ENCODE measurements at regions not wholly inside any gene's neighbourhood (a gene's known extent, or its start where the extent isn't known, plus 50 kb on each side); places are given as distances from the start of the nearest gene placed in this dataset.

DNA sequence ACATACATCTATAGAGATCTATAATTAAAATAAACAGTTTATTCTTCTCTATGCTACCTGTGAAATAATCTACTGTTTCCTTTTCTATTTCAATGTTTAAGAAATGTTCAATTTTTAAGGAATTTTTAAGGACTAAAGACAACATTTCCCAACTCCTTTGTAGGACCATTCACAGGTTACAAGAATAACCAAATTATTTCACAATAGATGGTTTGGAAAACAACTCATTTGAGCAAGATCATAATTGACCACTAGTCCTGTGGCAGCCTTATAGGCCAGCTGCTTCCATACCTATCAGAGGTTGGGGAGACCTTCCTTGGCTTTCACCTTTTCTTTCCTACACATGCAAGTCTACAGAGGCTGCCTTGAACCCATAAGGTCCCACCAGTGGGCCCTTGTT is 193.7 kb downstream of the TTC39B start:
- Histone ChIP-seq H3K4me3 (ENCODE audit: low read depth, low read length, poor library complexity, severe bottlenecking) (no peak overlapping the region), H4K20me1 (ENCODE audit: insufficient read depth, low read length) (no peaks in the 10 kb centered on the region), H3K4me2 (ENCODE audit: low read length) (no peak overlapping the region), H3K27ac (ENCODE audit: low read depth, low read length, poor library complexity, severe bottlenecking) (no peak overlapping the region), H2AFZ (ENCODE audit: low read length) (no peak overlapping the region), H3K9me3 (ENCODE audit: low read length) (no peaks in the 10 kb centered on the region), H3K4me1 (ENCODE audit: insufficient read depth, low read length, poor library complexity, severe bottlenecking) (no peaks in the 10 kb centered on the region), H3K79me2 (ENCODE audit: insufficient read depth, low read depth, low read length) (no peaks in the 10 kb centered on the region), H3K9me2 (ENCODE audit: insufficient read depth, low read length) (no peaks in the 10 kb centered on the region), H3K36me3 (ENCODE audit: insufficient read depth, low read length) (no peaks in the 10 kb centered on the region)
- POLR2A ChIA-PET, result interaction anchor here (0.7 kb wide), 1 partner anchor 110 kb away, joined by 3 read pairs; no protein-coding TSS in a partner anchor
- CTCF ChIA-PET (ENCODE audit: unreplicated experiment), result no interaction called here
- intact Hi-C loops (cut with micrococcal nuclease; ENCODE audit: unreplicated experiment), result no loop called here
- TF ChIP-seq, protein P1, sequence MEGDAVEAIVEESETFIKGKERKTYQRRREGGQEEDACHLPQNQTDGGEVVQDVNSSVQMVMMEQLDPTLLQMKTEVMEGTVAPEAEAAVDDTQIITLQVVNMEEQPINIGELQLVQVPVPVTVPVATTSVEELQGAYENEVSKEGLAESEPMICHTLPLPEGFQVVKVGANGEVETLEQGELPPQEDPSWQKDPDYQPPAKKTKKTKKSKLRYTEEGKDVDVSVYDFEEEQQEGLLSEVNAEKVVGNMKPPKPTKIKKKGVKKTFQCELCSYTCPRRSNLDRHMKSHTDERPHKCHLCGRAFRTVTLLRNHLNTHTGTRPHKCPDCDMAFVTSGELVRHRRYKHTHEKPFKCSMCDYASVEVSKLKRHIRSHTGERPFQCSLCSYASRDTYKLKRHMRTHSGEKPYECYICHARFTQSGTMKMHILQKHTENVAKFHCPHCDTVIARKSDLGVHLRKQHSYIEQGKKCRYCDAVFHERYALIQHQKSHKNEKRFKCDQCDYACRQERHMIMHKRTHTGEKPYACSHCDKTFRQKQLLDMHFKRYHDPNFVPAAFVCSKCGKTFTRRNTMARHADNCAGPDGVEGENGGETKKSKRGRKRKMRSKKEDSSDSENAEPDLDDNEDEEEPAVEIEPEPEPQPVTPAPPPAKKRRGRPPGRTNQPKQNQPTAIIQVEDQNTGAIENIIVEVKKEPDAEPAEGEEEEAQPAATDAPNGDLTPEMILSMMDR (conservative IDR thresholded peaks at IDR 0.05; ENCODE audit: low read length), result no peak
- no peak for TF ChIP-seq EZH2phosphoT487 (IDR thresholded peaks at IDR 0.05; ENCODE audit: borderline replicate concordance, low read depth, low read length)
- no TSS peak for BruUV-seq (replicated peaks)
- no peak for DNase-seq (ENCODE audit: low spot score)

DNA sequence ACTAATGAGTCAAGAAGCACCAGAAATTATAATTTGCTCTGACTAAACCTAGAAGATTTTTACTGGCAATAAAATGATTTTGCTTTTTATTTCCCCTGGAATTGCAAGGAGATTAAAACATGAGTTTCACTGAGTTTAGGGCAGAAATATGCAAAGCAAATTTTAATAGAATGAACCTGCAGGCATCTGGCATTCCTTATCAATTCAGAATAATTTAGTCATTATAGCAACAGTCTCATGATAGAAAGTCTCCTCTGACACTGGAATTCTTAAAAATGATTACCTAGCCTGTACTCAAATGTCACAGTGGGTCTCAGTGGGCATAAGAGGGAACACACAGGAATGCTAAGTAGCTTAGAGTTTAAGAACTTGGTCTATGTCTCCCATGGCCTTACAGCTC is 195.9 kb downstream of the TTC39B start:
- intact Hi-C loops (cut with micrococcal nuclease; ENCODE audit: unreplicated experiment), result no loop called here
- Histone ChIP-seq H3K4me3 (ENCODE audit: low read depth, low read length, poor library complexity, severe bottlenecking) (no peak overlapping the region), H3K79me2 (ENCODE audit: insufficient read depth, low read depth, low read length) (no peaks in the 10 kb centered on the region), H3K4me2 (ENCODE audit: low read length) (no peak overlapping the region), H3K9me2 (ENCODE audit: insufficient read depth, low read length) (no peaks in the 10 kb centered on the region), H4K20me1 (ENCODE audit: insufficient read depth, low read length) (no peaks in the 10 kb centered on the region), H3K36me3 (ENCODE audit: insufficient read depth, low read length) (no peaks in the 10 kb centered on the region), H2AFZ (ENCODE audit: low read length) (no peak overlapping the region), H3K9me3 (ENCODE audit: low read length) (no peaks in the 10 kb centered on the region), H3K4me1 (ENCODE audit: insufficient read depth, low read length, poor library complexity, severe bottlenecking) (no peaks in the 10 kb centered on the region), H3K27ac (ENCODE audit: low read depth, low read length, poor library complexity, severe bottlenecking) (no peak overlapping the region)
- BruUV-seq (replicated peaks), result no TSS peak
- CTCF ChIA-PET (ENCODE audit: unreplicated experiment), result no interaction called here
- POLR2A ChIA-PET, result interaction anchor here (0.6 kb wide), 1 partner anchor 26 kb away, joined by 4 read pairs; no protein-coding TSS in a partner anchor
- no peak for DNase-seq (ENCODE audit: low spot score)
- TF ChIP-seq EZH2phosphoT487 (IDR thresholded peaks at IDR 0.05; ENCODE audit: borderline replicate concordance, low read depth, low read length), result no peak
- TF ChIP-seq, protein P1 (conservative IDR thresholded peaks at IDR 0.05; ENCODE audit: low read length), result no peak

DNA sequence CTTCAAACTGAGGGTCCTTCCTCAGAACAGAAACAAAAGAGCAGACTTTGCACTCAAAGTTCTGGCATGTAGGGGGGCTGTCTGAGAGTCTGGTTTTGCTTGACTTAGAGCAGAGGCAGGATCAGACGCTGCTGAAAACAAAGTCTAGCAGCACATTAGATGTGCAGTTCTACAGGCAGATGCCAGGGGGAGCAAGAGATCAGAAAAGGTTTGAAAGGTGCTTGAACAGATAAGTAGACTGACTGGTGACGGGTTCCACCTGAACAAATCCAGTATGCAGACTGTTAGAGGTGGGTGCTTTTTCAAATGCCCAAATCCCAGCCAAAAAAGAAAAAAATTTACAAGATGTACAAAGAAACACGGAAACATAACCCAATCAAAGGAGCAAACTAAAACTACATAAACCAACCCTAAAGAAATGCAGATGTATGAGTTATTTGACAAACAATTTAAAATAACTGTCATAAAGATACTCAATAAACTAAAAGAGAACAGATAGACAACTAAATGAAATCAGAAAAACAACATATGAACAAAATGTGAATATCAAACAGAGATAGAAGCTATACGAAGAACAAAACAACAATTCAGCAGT is 194.7 kb upstream of the FREM1 start:
- POLR2A ChIA-PET, result interaction anchor here (0.6 kb wide), 1 partner anchor 24 kb away, joined by 4 read pairs; no protein-coding TSS in a partner anchor
- Histone ChIP-seq H3K9me3 (ENCODE audit: low read length) (no peaks in the 10 kb centered on the region), H3K4me3 (ENCODE audit: low read depth, low read length, poor library complexity, severe bottlenecking) (no peak overlapping the region), H3K36me3 (ENCODE audit: insufficient read depth, low read length) (no peaks in the 10 kb centered on the region), H3K79me2 (ENCODE audit: insufficient read depth, low read depth, low read length) (no peaks in the 10 kb centered on the region), H4K20me1 (ENCODE audit: insufficient read depth, low read length) (no peaks in the 10 kb centered on the region), H3K27ac (ENCODE audit: low read depth, low read length, poor library complexity, severe bottlenecking) (no peak overlapping the region), H3K4me2 (ENCODE audit: low read length) (no peak overlapping the region), H3K9me2 (ENCODE audit: insufficient read depth, low read length) (no peaks in the 10 kb centered on the region), H3K4me1 (ENCODE audit: insufficient read depth, low read length, poor library complexity, severe bottlenecking) (no peaks in the 10 kb centered on the region), H2AFZ (ENCODE audit: low read length) (no peak overlapping the region)
- intact Hi-C loops (cut with micrococcal nuclease; ENCODE audit: unreplicated experiment), result loop anchor here (2.0 kb wide), 1 partner anchor 38 kb away; no protein-coding TSS in a partner anchor
- DNase-seq (ENCODE audit: low spot score), result peak; percentile 39
- no peak for TF ChIP-seq EZH2phosphoT487 (IDR thresholded peaks at IDR 0.05; ENCODE audit: borderline replicate concordance, low read depth, low read length)
- TF ChIP-seq, protein P1 (conservative IDR thresholded peaks at IDR 0.05; ENCODE audit: low read length), result peak; percentile 82
- no TSS peak for BruUV-seq (replicated peaks)
- CTCF ChIA-PET (ENCODE audit: unreplicated experiment), result no interaction called here

All from OCI-LY7 (cell line).